Suprapubic skin (tissue), 4 donors: ENCODE measurements at regions not wholly inside any gene's neighbourhood (a gene's known extent, or its start where the extent isn't known, plus 50 kb on each side); places are given as distances from the start of the nearest gene placed in this dataset.

Experiments used
- DNase-seq, 2 donors: peaks; one replicate each; pipeline ENCODE4 v3.0.0-alpha.2; 2019; ENCODE audit warnings: low spot score in 2 of 2
- H3K27ac ChIP-seq: fragments of 200-600 bp; sonication (generic); one replicate; pipeline ENCODE4 v1.5.1; 2019
- H3K27me3 ChIP-seq: fragments of 200-600 bp; sonication (generic); one replicate; pipeline ENCODE4 v1.5.1; 2019
- H3K36me3 ChIP-seq: fragments of 200-600 bp; sonication (generic); one replicate; pipeline ENCODE4 v1.5.1; 2019
- H3K4me1 ChIP-seq: fragments of 200-600 bp; sonication (generic); one replicate; pipeline ENCODE4 v1.5.1; 2019
- H3K4me3 ChIP-seq: fragments of 200-600 bp; sonication (generic); one replicate; pipeline ENCODE4 v1.5.1; 2019; ENCODE audit warnings: mild to moderate bottlenecking
- H3K9me3 ChIP-seq: fragments of 200-600 bp; sonication (generic); one replicate; pipeline ENCODE4 v1.5.1; 2019
- CTCF ChIP-seq, 2 donors: fragments of 200-600 bp in 1 of 2; fragments of 450-650 bp in 1 of 2; sonication (generic) in 1 of 2; IDR thresholded peaks; one replicate each; pipeline ENCODE4 v1.5.1; 2016 to 2019; ENCODE audit warnings: antibody characterized with exemption in 2 of 2, mild to moderate bottlenecking in 1 of 2, moderate library complexity in 1 of 2
- EP300 ChIP-seq: sonication (generic); formaldehyde crosslinking; IDR thresholded peaks from one replicate; pipeline ENCODE4 v1.6.1; 2017; ENCODE audit warnings: antibody characterized with exemption
- POLR2A ChIP-seq, 2 donors: fragments of 450-650 bp; IDR thresholded peaks; one replicate each; pipeline ENCODE4 v1.6.1; 2017; ENCODE audit warnings: antibody characterized with exemption in 2 of 2, mild to moderate bottlenecking in 2 of 2, moderate library complexity in 2 of 2
- POLR2AphosphoS5 ChIP-seq, 3 donors: sonication (generic); formaldehyde crosslinking; IDR thresholded peaks; one replicate each; pipeline ENCODE4 v1.6.1; 2017; ENCODE audit warnings: antibody characterized with exemption in 3 of 3
- WGBS: methylation state at CpG from one replicate; pipeline ENCODE4 v1.1.5; 2018; 5-methylcytosine and 5-hydroxymethylcytosine counted together

- TF ChIP-seq CTCF (IDR thresholded peaks at IDR 0.05) (no peak), POLR2A (IDR thresholded peaks at IDR 0.05) (no peak), POLR2AphosphoS5 (IDR thresholded peaks at IDR 0.05) (no peak), EP300 (no peak)
- 56% methylated on average over 5 of the region's 5 CpGs for WGBS
- Histone ChIP-seq H3K9me3 (no peaks in the 10 kb centered on the region), H3K27me3 (no peaks in the 10 kb centered on the region), H3K36me3 (no peaks in the 10 kb centered on the region), H3K4me3 (no peak overlapping the region), H3K27ac (no peak overlapping the region), H3K4me1 (no peaks in the 10 kb centered on the region)
- no peak for DNase-seq
Measured at GRCh38 chr11:109015283-109015682, 350.4 kb downstream of the DDX10 start.

- no peak for DNase-seq
- H3K4me1 ChIP-seq = no peaks in the 10 kb centered on the region
- 63% methylated on average over 1 of the region's 1 CpG for WGBS
- no peak overlapping the region for H3K27ac ChIP-seq
- H3K36me3 ChIP-seq = no peaks in the 10 kb centered on the region
- no peaks in the 10 kb centered on the region for H3K27me3 ChIP-seq
- H3K4me3 ChIP-seq = no peak overlapping the region
- TF ChIP-seq POLR2AphosphoS5 (IDR thresholded peaks at IDR 0.05) = no peak
- no peaks in the 10 kb centered on the region for H3K9me3 ChIP-seq
Measured at GRCh38 chr11:109016724-109017123, 351.9 kb downstream of the DDX10 start.

DNA sequence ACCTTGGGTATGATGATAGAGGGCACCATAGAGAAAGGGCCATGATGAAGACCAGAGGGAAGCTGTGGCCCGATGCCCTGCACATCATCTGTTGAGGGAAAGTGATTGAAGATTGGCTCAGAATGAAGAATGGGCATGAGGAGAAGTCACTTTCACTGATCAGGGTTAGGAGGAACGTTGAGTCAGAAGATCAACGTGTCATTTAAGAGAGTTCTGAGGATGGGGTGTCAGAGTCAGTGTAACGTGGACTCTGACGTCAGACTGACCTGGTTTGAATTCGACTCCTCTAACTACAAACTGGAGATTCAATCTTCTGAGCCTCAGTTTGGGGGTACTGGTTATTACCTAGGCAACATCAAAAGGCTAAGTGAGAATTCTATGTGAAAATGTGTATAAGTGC, 352.6 kb downstream of the DDX10 start:
- no peak for DNase-seq
- H3K4me3 ChIP-seq = no peak overlapping the region
- H3K27ac ChIP-seq = no peak overlapping the region
- WGBS = 89% methylated on average over 6 of the region's 6 CpGs
- no peaks in the 10 kb centered on the region for H3K9me3 ChIP-seq
- no peak for TF ChIP-seq POLR2A (IDR thresholded peaks at IDR 0.05)
- no peak for TF ChIP-seq POLR2AphosphoS5 (IDR thresholded peaks at IDR 0.05)
- no peak for TF ChIP-seq CTCF (IDR thresholded peaks at IDR 0.05)
- TF ChIP-seq EP300 = no peak
- no peaks in the 10 kb centered on the region for H3K4me1 ChIP-seq
- H3K36me3 ChIP-seq = no peaks in the 10 kb centered on the region
- no peaks in the 10 kb centered on the region for H3K27me3 ChIP-seq

GRCh38 chr11:109018639-109019038, 353.8 kb downstream of the DDX10 start:
- DNase-seq = no peak
- no peaks in the 10 kb centered on the region for H3K4me1 ChIP-seq
- no peak overlapping the region for H3K4me3 ChIP-seq
- TF ChIP-seq EP300 = no peak
- no peak for TF ChIP-seq POLR2AphosphoS5 (IDR thresholded peaks at IDR 0.05)
- no peak for TF ChIP-seq CTCF (IDR thresholded peaks at IDR 0.05)
- TF ChIP-seq POLR2A (IDR thresholded peaks at IDR 0.05) = no peak
- 90% methylated on average over 3 of the region's 3 CpGs for WGBS
- no peak overlapping the region for H3K27ac ChIP-seq
- H3K9me3 ChIP-seq = no peaks in the 10 kb centered on the region
- no peaks in the 10 kb centered on the region for H3K36me3 ChIP-seq
- no peaks in the 10 kb centered on the region for H3K27me3 ChIP-seq

GRCh38 chr11:109019342-109019936, 354.6 kb downstream of the DDX10 start:
- H3K4me1 ChIP-seq = no peaks in the 10 kb centered on the region
- no peaks in the 10 kb centered on the region for H3K36me3 ChIP-seq
- no peaks in the 10 kb centered on the region for H3K27me3 ChIP-seq
- WGBS = 86% methylated on average over 7 of the region's 7 CpGs
- H3K9me3 ChIP-seq = no peaks in the 10 kb centered on the region
- DNase-seq = no peak
- no peak overlapping the region for H3K27ac ChIP-seq
- TF ChIP-seq POLR2AphosphoS5 (IDR thresholded peaks at IDR 0.05) (no peak), POLR2A (IDR thresholded peaks at IDR 0.05) (no peak), EP300 (no peak), CTCF (IDR thresholded peaks at IDR 0.05) (no peak)
- no peak overlapping the region for H3K4me3 ChIP-seq

DNA sequence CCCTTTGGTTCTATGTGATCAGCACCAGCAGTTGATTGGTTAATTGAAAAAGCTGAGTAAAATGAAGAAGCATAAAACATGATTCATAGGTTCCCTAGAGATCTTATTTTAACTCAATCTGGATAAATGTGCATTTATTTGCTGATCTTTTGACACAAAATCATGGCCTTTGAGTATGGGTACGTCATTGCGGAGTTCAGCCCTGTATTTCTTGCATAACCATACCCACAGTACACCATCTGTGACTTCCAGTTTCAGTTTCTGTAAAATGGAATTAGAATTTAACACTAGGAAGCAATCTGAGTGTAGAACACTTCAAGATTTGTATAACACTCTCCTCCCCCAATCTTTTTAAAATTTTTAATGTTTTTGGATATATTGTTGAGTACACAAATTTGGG, 358.2 kb downstream of the DDX10 start:
- Histone ChIP-seq H3K27me3 (no peaks in the 10 kb centered on the region), H3K36me3 (no peaks in the 10 kb centered on the region), H3K9me3 (no peaks in the 10 kb centered on the region), H3K4me1 (no peaks in the 10 kb centered on the region), H3K4me3 (no peak overlapping the region), H3K27ac (no peak overlapping the region)
- no peak for TF ChIP-seq EP300
- TF ChIP-seq CTCF (IDR thresholded peaks at IDR 0.05) = no peak
- TF ChIP-seq POLR2AphosphoS5 (IDR thresholded peaks at IDR 0.05) = no peak
- no peak for TF ChIP-seq POLR2A (IDR thresholded peaks at IDR 0.05)
- WGBS = 73% methylated on average over 2 of the region's 2 CpGs
- DNase-seq = no peak
